ENCODE measurements at regions not wholly inside any gene's neighbourhood (a gene's known extent, or its start where the extent isn't known, plus 50 kb on each side); places are given as distances from the start of the nearest gene placed in this dataset.

GRCh38 chr3:23106666-23107065, 96.5 kb upstream of the UBE2E2 start:
- TF ChIP-seq CTCF (IDR thresholded peaks at IDR 0.05), result no peak
- Histone ChIP-seq H3K27ac (no peak overlapping the region), H3K4me1 (peaks cover 0 to 8% (median 1%) of the 10 kb centered on the region in 4 donors), H3K27me3 (no peaks in the 10 kb centered on the region), H3K9me3 (peaks cover 0 to 4% (median 0%) of the 10 kb centered on the region in 3 donors), H3K36me3 (no peaks in the 10 kb centered on the region), H3K4me3 (no peak overlapping the region)
- intact Hi-C loops (cut with DNase I; ENCODE audit: low total_unique reads), result no loop called here
- DNase-seq, result no peak

DNA sequence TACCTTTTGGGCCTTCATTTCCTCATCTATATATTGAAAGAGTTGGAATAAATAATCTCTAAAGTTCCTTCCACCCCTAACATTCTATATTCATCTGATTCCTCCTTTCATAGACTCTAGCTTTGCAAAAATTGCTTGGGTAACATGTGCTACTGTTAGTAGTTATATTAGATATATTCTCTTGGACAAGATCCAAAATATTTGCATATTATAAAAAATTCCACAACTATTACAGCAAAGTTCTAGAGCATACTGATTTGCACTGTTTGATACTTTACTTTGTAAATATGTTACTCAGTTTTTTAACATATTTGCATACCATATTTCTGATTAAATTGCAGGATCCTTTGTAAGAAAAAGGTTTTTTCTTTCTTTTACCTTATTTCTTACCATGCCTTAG, 95.9 kb upstream of the UBE2E2 start:
- no peak overlapping the region for H3K4me3 ChIP-seq
- intact Hi-C loops (cut with DNase I; ENCODE audit: low total_unique reads), result no loop called here
- DNase-seq, result no peak
- peaks cover 0 to 10% (median 1%) of the 10 kb centered on the region in 4 donors for H3K4me1 ChIP-seq
- H3K27ac ChIP-seq, result no peak overlapping the region
- no peak for TF ChIP-seq CTCF (IDR thresholded peaks at IDR 0.05)
- H3K27me3 ChIP-seq, result no peaks in the 10 kb centered on the region
- H3K9me3 ChIP-seq, result peaks cover 0 to 4% (median 0%) of the 10 kb centered on the region in 3 donors
- no peaks in the 10 kb centered on the region for H3K36me3 ChIP-seq

DNA sequence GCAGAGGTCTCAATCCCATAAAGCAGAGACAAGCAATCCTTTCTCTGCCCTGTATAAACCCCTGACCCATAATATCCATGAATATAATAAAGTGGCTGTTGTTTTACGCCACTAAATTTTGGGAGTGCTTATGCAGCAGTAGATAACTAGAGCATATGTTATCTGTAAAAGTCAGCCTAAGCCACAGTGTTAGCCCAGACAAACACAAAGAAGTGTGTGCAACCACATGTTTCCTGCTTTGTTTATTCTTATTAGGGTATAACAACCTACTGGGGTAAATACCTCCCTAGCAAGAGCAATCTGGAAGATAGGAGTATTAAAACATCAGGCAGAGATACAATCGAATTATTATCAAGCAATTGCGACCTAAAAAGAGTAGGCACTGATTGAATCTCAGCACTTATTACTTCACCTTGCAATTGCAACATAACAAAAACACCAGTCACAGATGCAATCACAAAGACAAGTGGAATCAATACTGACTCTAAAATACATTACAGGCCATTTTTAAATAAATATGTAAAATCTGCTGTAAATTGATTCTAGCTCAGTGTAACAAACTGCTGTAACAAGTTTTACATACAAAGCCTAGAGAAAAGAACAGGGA, 94.6 kb upstream of the UBE2E2 start:
- Histone ChIP-seq H3K4me3 (no peak overlapping the region), H3K36me3 (no peaks in the 10 kb centered on the region), H3K27me3 (no peaks in the 10 kb centered on the region), H3K9me3 (peaks cover 0 to 4% (median 0%) of the 10 kb centered on the region in 3 donors), H3K4me1 (peaks cover 0 to 23% (median 3%) of the 10 kb centered on the region in 4 donors), H3K27ac (no peak overlapping the region)
- DNase-seq, result no peak
- TF ChIP-seq CTCF (IDR thresholded peaks at IDR 0.05), result no peak
- intact Hi-C loops (cut with DNase I; ENCODE audit: low total_unique reads), result no loop called here

DNA sequence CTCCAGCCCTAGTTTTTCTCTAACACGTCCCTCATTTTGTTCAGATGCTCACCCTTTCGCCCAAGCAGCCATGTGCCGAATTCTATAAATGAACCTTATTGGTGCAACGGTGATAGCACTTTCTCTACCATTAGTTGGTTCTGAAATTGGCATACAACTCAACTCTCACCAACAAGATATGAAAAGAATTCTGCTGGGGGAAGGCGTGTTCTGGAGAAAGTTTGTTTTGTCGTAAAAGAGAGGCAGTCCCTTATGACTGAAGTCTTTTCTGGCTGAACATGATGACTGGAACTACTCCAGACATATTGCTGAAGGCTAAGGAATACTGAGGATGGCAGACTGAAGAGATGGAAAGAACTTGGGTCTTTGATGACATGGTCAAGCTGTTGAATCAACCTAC, 91.8 kb upstream of the UBE2E2 start:
- intact Hi-C loops (cut with DNase I; ENCODE audit: low total_unique reads), result no loop called here
- no peak overlapping the region for H3K4me3 ChIP-seq
- peaks cover 0 to 4% (median 0%) of the 10 kb centered on the region in 3 donors for H3K9me3 ChIP-seq
- TF ChIP-seq CTCF (IDR thresholded peaks at IDR 0.05), result no peak
- no peaks in the 10 kb centered on the region for H3K36me3 ChIP-seq
- H3K4me1 ChIP-seq, result peaks cover 0 to 45% (median 9%) of the 10 kb centered on the region in 4 donors
- DNase-seq, result no peak
- H3K27me3 ChIP-seq, result no peaks in the 10 kb centered on the region
- peak overlapping the region; percentile 23 to 42 for H3K27ac ChIP-seq

- DNase-seq, result no peak
- peaks cover 0 to 4% (median 0%) of the 10 kb centered on the region in 3 donors for H3K9me3 ChIP-seq
- H3K27ac ChIP-seq, result peak overlapping the region; percentile 23 to 42
- no peak overlapping the region for H3K4me3 ChIP-seq
- H3K36me3 ChIP-seq, result no peaks in the 10 kb centered on the region
- H3K4me1 ChIP-seq, result peaks cover 0 to 50% (median 9%) of the 10 kb centered on the region in 4 donors
- intact Hi-C loops (cut with DNase I; ENCODE audit: low total_unique reads), result no loop called here
- H3K27me3 ChIP-seq, result no peaks in the 10 kb centered on the region
- no peak for TF ChIP-seq CTCF (IDR thresholded peaks at IDR 0.05)
Measured at GRCh38 chr3:23111797-23112196, 91.3 kb upstream of the UBE2E2 start.

Data from tibial artery (tissue), 4 donors.